DND-41 (cell line): ENCODE measurements at regions not wholly inside any gene's neighbourhood (a gene's known extent, or its start where the extent isn't known, plus 50 kb on each side); places are given as distances from the start of the nearest gene placed in this dataset.

Experiments
- ATAC-seq: fragments of 200-7000 bp; cut with Tn5 transposase; 3 replicates; pipeline ENCODE4 v1.9.1; 2021; ENCODE audit warnings: low read depth; ENCODE audit not compliant: insufficient read depth
- DNase-seq: peaks from one replicate; pipeline ENCODE4 v3.0.0-alpha.2; 2020
- H2AFZ ChIP-seq: 2 replicates; pipeline ENCODE4 v1.6.0; 2012; ENCODE audit warnings: low read depth, low read length
- H3K27ac ChIP-seq: 2 replicates; pipeline ENCODE4 v1.5.1; 2012; ENCODE audit warnings: low read length, inconsistent platforms
- H3K27me3 ChIP-seq: fragments of 200-600 bp; sonication (generic); 2 replicates; pipeline ENCODE4 v1.6.0; 2012; ENCODE audit warnings: low read length, mild to moderate bottlenecking, inconsistent platforms; ENCODE audit not compliant: insufficient read depth, poor library complexity
- H3K36me3 ChIP-seq: 2 replicates; pipeline ENCODE4 v1.5.1; 2012; ENCODE audit warnings: low read length, inconsistent platforms; ENCODE audit not compliant: insufficient read depth
- H3K4me1 ChIP-seq: 2 replicates; pipeline ENCODE4 v1.5.1; 2012; ENCODE audit warnings: mild to moderate bottlenecking, low read length; ENCODE audit not compliant: insufficient read depth
- H3K4me2 ChIP-seq: 2 replicates; pipeline ENCODE4 v1.6.0; 2012; ENCODE audit warnings: mild to moderate bottlenecking, moderate library complexity, low read length, inconsistent platforms; ENCODE audit not compliant: insufficient read depth
- H3K4me3 ChIP-seq, 2 experiments: fragments of 200-600 bp in 1 of 2; shearing (Covaris generic) in 1 of 2; 2 replicates each; pipeline ENCODE4 v1.5.1; 2012 to 2016; ENCODE audit warnings: inconsistent platforms in 2 of 2, low read length in 2 of 2, mild to moderate bottlenecking in 2 of 2, low read depth in 1 of 2, moderate library complexity in 1 of 2
- H3K79me2 ChIP-seq: 2 replicates; pipeline ENCODE4 v1.6.0; 2012; ENCODE audit warnings: low read length, inconsistent platforms; ENCODE audit not compliant: insufficient read depth
- H3K9ac ChIP-seq: 2 replicates; pipeline ENCODE4 v1.6.0; 2012; ENCODE audit warnings: low read depth, mild to moderate bottlenecking, inconsistent platforms, low read length, moderate library complexity
- H3K9me3 ChIP-seq: 2 replicates; pipeline ENCODE4 v1.5.1; 2012; ENCODE audit warnings: low read length, moderate library complexity, mild to moderate bottlenecking, inconsistent platforms; ENCODE audit not compliant: insufficient read depth, severe bottlenecking
- H4K20me1 ChIP-seq: 2 replicates; pipeline ENCODE4 v1.6.0; 2012; ENCODE audit warnings: low read length; ENCODE audit not compliant: insufficient read depth
- EZH2 ChIP-seq: IDR thresholded peaks from 3 replicates; pipeline ENCODE4 v1.6.1; 2012; ENCODE audit warnings: borderline replicate concordance, low read depth, mild to moderate bottlenecking, moderate library complexity, low read length, inconsistent platforms; ENCODE audit not compliant: severe bottlenecking
- TF ChIP-seq, protein P1 (sequence below): IDR thresholded peaks from 2 replicates; pipeline ENCODE4 v1.5.1; 2012; ENCODE audit warnings: borderline replicate concordance, low read length, moderate library complexity, mild to moderate bottlenecking; ENCODE audit not compliant: poor library complexity, severe bottlenecking; ENCODE audit errors: extremely low read depth

DNA sequence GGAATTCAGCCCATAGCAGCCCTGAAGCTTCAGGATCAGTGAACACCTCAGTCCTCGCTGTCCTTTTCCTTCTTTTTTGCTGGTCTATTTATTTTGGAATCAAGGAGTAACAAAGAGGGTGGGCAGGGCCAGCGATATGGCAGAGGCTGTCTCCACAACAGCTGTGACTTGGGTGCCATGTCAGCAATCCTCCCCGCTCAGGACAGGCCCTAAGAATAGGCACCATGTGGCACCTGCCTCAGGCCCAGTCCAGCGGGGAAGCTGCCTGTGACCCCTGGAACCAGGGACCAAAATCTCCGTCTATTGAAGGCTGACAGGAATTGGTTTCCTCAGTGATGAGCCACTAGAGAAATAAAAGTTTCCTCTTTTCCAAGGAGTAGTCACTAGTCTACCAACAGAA is 58.6 kb upstream of the TNR start:
- TF ChIP-seq, protein P1, sequence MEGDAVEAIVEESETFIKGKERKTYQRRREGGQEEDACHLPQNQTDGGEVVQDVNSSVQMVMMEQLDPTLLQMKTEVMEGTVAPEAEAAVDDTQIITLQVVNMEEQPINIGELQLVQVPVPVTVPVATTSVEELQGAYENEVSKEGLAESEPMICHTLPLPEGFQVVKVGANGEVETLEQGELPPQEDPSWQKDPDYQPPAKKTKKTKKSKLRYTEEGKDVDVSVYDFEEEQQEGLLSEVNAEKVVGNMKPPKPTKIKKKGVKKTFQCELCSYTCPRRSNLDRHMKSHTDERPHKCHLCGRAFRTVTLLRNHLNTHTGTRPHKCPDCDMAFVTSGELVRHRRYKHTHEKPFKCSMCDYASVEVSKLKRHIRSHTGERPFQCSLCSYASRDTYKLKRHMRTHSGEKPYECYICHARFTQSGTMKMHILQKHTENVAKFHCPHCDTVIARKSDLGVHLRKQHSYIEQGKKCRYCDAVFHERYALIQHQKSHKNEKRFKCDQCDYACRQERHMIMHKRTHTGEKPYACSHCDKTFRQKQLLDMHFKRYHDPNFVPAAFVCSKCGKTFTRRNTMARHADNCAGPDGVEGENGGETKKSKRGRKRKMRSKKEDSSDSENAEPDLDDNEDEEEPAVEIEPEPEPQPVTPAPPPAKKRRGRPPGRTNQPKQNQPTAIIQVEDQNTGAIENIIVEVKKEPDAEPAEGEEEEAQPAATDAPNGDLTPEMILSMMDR: no peak
- TF ChIP-seq EZH2: no peak
- Histone ChIP-seq H3K4me2 (no peak overlapping the region), H3K79me2 (no peaks in the 10 kb centered on the region), H3K9me3 (no peaks in the 10 kb centered on the region), H3K9ac (no peak overlapping the region), H2AFZ (no peak overlapping the region), H3K4me3 (no peak overlapping the region), H3K36me3 (no peaks in the 10 kb centered on the region), H3K4me1 (no peaks in the 10 kb centered on the region), H3K27me3 (no peaks in the 10 kb centered on the region), H3K27ac (no peak overlapping the region), H4K20me1 (no peaks in the 10 kb centered on the region)
- DNase-seq (no peak), ATAC-seq (no peak)

DNA sequence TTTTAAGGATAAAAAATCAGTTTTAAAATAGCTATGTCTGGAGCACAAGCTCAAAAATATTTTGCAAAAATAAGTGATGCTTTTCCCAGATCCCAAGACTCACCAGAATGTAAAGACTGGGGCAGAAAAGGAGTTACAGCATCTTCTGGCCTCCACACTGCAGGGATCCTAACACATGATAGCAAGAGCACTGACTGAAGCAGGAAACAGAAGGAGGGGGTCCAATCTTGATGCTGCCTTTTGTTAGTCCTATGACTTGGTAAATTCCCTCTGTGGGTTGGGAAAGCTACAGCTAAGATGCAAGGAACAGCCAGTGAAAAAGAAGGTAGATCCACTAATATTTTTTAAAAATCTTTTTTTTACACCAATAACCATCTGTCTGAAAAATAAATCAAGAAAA is 54.2 kb upstream of the TNR start:
- Histone ChIP-seq H3K36me3 (no peaks in the 10 kb centered on the region), H3K4me1 (no peaks in the 10 kb centered on the region), H3K4me3 (no peak overlapping the region), H3K9ac (no peak overlapping the region), H2AFZ (no peak overlapping the region), H3K9me3 (no peaks in the 10 kb centered on the region), H3K27me3 (no peaks in the 10 kb centered on the region), H3K27ac (no peak overlapping the region), H4K20me1 (no peaks in the 10 kb centered on the region), H3K79me2 (no peaks in the 10 kb centered on the region), H3K4me2 (no peak overlapping the region)
- DNase-seq (no peak), ATAC-seq (no peak)
- no peak for TF ChIP-seq EZH2
- TF ChIP-seq, protein P1: no peak

DNA sequence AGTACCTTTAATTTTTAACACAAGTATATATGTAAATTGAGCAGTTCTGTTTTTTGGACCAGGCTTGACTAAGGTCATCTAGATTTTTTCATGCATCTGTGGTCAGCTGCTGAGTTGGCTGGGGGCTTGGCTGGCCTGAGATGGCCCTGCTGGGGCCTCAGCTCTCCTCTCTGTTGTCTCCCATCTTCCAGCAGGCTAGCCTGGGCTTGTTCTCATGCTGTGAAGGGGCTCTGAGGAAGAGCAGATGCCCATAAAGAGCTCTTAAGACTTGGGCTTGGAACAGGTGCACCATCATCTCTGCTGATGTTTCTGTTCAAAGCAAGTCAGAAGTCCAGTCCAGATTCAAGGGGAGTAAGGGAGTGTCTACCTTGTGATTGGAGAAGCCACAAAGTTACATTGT is 51.2 kb upstream of the TNR start:
- no peaks in the 10 kb centered on the region for H3K4me1 ChIP-seq
- no peaks in the 10 kb centered on the region for H3K27me3 ChIP-seq
- no peaks in the 10 kb centered on the region for H3K36me3 ChIP-seq
- TF ChIP-seq, protein P1: no peak
- TF ChIP-seq EZH2: no peak
- H3K9me3 ChIP-seq: no peaks in the 10 kb centered on the region
- ATAC-seq: no peak
- H3K9ac ChIP-seq: no peak overlapping the region
- no peak overlapping the region for H2AFZ ChIP-seq
- no peak overlapping the region for H3K27ac ChIP-seq
- H3K79me2 ChIP-seq: no peaks in the 10 kb centered on the region
- no peak overlapping the region for H3K4me2 ChIP-seq
- no peak overlapping the region for H3K4me3 ChIP-seq
- no peak for DNase-seq
- no peaks in the 10 kb centered on the region for H4K20me1 ChIP-seq

DNA sequence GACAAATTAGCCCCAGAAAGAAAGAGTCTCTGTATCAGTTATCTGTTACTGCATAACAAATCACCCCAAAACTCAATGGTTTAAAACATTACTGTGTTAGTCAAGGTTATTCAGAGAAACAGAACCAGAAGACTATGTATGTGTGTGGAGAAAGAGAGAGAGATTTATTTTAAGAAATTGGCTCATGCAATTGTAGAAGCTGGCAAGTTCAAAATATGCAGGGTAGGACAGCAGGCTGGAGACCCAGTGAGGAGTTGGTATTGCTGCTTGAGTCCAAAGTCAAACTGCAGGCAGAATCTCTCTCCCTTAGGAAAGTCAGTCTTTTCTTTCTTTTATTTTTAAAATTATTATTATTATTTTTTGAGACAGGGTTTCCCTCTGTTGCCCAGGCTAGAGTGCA is 50.2 kb upstream of the TNR start:
- H3K4me3 ChIP-seq: no peak overlapping the region
- ATAC-seq: no peak
- no peaks in the 10 kb centered on the region for H4K20me1 ChIP-seq
- DNase-seq: no peak
- no peak overlapping the region for H3K4me2 ChIP-seq
- H3K27me3 ChIP-seq: no peaks in the 10 kb centered on the region
- H3K4me1 ChIP-seq: no peaks in the 10 kb centered on the region
- no peak overlapping the region for H3K9ac ChIP-seq
- TF ChIP-seq, protein P1: no peak
- no peak for TF ChIP-seq EZH2
- no peaks in the 10 kb centered on the region for H3K36me3 ChIP-seq
- H3K27ac ChIP-seq: no peak overlapping the region
- no peaks in the 10 kb centered on the region for H3K9me3 ChIP-seq
- H3K79me2 ChIP-seq: no peaks in the 10 kb centered on the region
- no peak overlapping the region for H2AFZ ChIP-seq
